GM12878 (cell line): ENCODE measurements at regions not wholly inside any gene's neighbourhood (a gene's known extent, or its start where the extent isn't known, plus 50 kb on each side); places are given as distances from the start of the nearest gene placed in this dataset.

Experiments used
- ATAC-seq: fragments of 200-7000 bp; cut with Tn5 transposase; 3 replicates; pipeline ENCODE4 v1.9.1; 2020; ENCODE audit warnings: mild to moderate bottlenecking, moderate library complexity
- BruUV-seq: library from RNA; stranded (reverse); fragments of 400-500 nt; replicated peaks from 2 replicates; lab custom pipeline; 2021; lab: Mats Ljungman, UMichigan
- CTCF ChIA-PET: fragments of 300-600 bp; sonication (Branson Sonifier 250); formaldehyde crosslinking; extraction: SDS; loops from one replicate; lab custom pipeline; 2021; ENCODE audit warnings: inconsistent platforms; lab: Yijun Ruan, JAX
- POLR2A ChIA-PET: fragments of 350-600 bp; formaldehyde crosslinking; extraction: SDS; loops from one replicate; lab custom pipeline; 2021; ENCODE audit warnings: inconsistent platforms; lab: Charles Lee
- RAD21 ChIA-PET: fragments of 300-600 bp; sonication (Branson Sonifier 250); formaldehyde crosslinking; loops from one replicate; lab custom pipeline; 2023; ENCODE audit warnings: antibody characterized with exemption; ENCODE audit not compliant: unreplicated experiment; lab: Charles Lee
- SMC1A ChIA-PET: fragments of 300-600 bp; sonication (Branson Sonifier 250); formaldehyde crosslinking; loops from one replicate; lab custom pipeline; 2023; ENCODE audit not compliant: unreplicated experiment, uncharacterized antibody; lab: Charles Lee
- DNase-seq: peaks from one replicate; pipeline ENCODE4 v3.0.0-alpha.2; 2011; ENCODE audit warnings: low read depth, low spot score
- FAIRE-seq: peaks from 3 replicates; lab custom pipeline; 2011; peaks lifted over from hg19 to GRCh38; lab: Jason Lieb, UNC
- H2AFZ ChIP-seq: 2 replicates; pipeline ENCODE4 v1.6.0; 2011; ENCODE audit warnings: low read depth, low read length, control low read depth; ENCODE audit not compliant: control insufficient read depth
- H3K27ac ChIP-seq: 2 replicates; pipeline ENCODE4 v1.5.1; 2011; ENCODE audit warnings: control low read depth; ENCODE audit not compliant: control insufficient read depth, insufficient read depth
- H3K27me3 ChIP-seq, 2 experiments: replicated peaks in 1 of 2; 2 replicates each; pipeline versions ENCODE4 v1.6.0 to v1.6.1; 2011; ENCODE audit warnings: low read length in 1 of 2; ENCODE audit not compliant: control insufficient read depth in 2 of 2, insufficient read depth in 2 of 2
- H3K36me3 ChIP-seq, 2 experiments: 2 replicates each; pipeline ENCODE4 v1.5.1; 2011; ENCODE audit warnings: low read length in 1 of 2; ENCODE audit not compliant: control insufficient read depth in 2 of 2, insufficient read depth in 2 of 2
- H3K4me1 ChIP-seq: 2 replicates; pipeline ENCODE4 v1.6.1; 2011; ENCODE audit warnings: mild to moderate bottlenecking, low read length, moderate library complexity, mixed read lengths; ENCODE audit not compliant: control insufficient read depth, insufficient read depth
- H3K4me2 ChIP-seq: 2 replicates; pipeline ENCODE4 v1.6.0; 2011; ENCODE audit warnings: control low read depth; ENCODE audit not compliant: control insufficient read depth, insufficient read depth
- H3K4me3 ChIP-seq: fragments of 200-600 bp; sonication (generic); 2 replicates; pipeline ENCODE4 v1.5.1; 2016
- H3K79me2 ChIP-seq: 2 replicates; pipeline ENCODE4 v1.6.0; 2011; ENCODE audit warnings: low read length; ENCODE audit not compliant: control insufficient read depth, insufficient read depth
- H3K9ac ChIP-seq: 2 replicates; pipeline ENCODE4 v1.8.0; 2011; ENCODE audit warnings: low read length, control low read depth, mixed read lengths; ENCODE audit not compliant: control insufficient read depth, insufficient read depth
- H3K9me3 ChIP-seq: replicated peaks from 3 replicates; pipeline ENCODE4 v1.5.1; 2011; ENCODE audit warnings: mild to moderate bottlenecking, low read length; ENCODE audit not compliant: control insufficient read depth, insufficient read depth
- H4K20me1 ChIP-seq: 2 replicates; pipeline ENCODE4 v1.6.0; 2011; ENCODE audit not compliant: control insufficient read depth, insufficient read depth
- BRCA1 ChIP-seq: IDR thresholded peaks from 2 replicates; pipeline ENCODE4 v1.6.1; 2011; ENCODE audit warnings: low read depth, low read length, improper control_type of control experiment
- MTA2 ChIP-seq: fragments of 450-650 bp; IDR thresholded peaks from 2 replicates; pipeline ENCODE4 v1.6.1; 2016; ENCODE audit warnings: low read depth, mild to moderate bottlenecking, moderate library complexity
- MTA3 ChIP-seq: IDR thresholded peaks from 2 replicates; pipeline ENCODE4 v1.6.1; 2012; ENCODE audit warnings: low read length, inconsistent platforms, borderline replicate concordance
- WGBS: methylation state at CpG from one replicate; pipeline ENCODE4 v1.1.6; 2016; ENCODE audit warnings: low lambda C conversion rate; ENCODE audit not compliant: insufficient replicate concordance, insufficient coverage; ENCODE audit errors: missing lambda C conversion rate; 5-methylcytosine and 5-hydroxymethylcytosine counted together
- in situ Hi-C: fragments of 300-500 bp; cut with MboI; formaldehyde crosslinking; loops from 9 replicates; pipeline ENCODE4 v1.14.3; 2018; ENCODE audit warnings: mixed read lengths
- intact Hi-C: fragments of 100-400 bp; cut with micrococcal nuclease; formaldehyde crosslinking; loops from one replicate; pipeline ENCODE4 v1.14.2; 2022; ENCODE audit not compliant: unreplicated experiment
- TF ChIP-seq, protein P1 (sequence below): fragments of 450-650 bp; IDR thresholded peaks from 2 replicates; pipeline ENCODE4 v1.6.1; 2016; ENCODE audit warnings: mild to moderate bottlenecking, moderate library complexity, borderline replicate concordance

DNA sequence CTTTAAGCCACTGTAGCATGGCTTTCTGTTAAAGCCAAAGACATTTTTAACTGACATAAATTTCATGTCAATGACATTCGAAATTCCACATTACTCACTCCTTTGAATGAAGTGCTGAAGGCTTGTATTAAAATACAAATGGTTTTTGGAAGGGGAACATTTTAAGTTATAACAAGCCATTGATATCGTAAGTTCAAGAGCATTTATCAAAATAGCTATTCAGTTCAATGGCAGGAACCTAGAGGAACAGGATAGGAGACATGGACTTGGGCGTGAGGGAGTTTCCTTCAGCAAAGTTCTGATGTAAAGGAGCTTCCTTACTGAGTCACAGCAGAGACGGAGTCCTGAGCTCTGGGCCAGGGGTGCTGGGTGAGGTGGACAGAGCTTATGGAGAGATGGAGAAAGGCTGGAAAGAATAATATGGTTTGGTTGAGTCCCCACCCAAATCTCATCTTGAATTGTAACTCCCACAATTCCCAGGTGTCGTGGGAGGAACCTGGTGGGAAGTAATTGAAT is 631.8 kb downstream of the BNC2 start:
- WGBS = 21% methylated on average over 5 of the region's 5 CpGs
- no peak for FAIRE-seq

More for the DNA sequence above, 631.8 kb downstream of the BNC2 start:
- POLR2A ChIA-PET = no interaction called here
- in situ Hi-C loops = no loop called here
- H3K4me2 ChIP-seq = no peak overlapping the region
- SMC1A ChIA-PET = no interaction called here
- RAD21 ChIA-PET = interaction anchor here (1.0 kb wide), 1 partner anchor 17 kb away, joined by 5 read pairs; no protein-coding TSS in a partner anchor
- no peak overlapping the region for H2AFZ ChIP-seq
- peaks cover 5% of the 10 kb centered on the region; the same call in 1 of the 3 replicates for H3K9me3 ChIP-seq
- no peaks in the 10 kb centered on the region for H3K27me3 ChIP-seq
- no peak for DNase-seq
- no peaks in the 10 kb centered on the region for H3K4me1 ChIP-seq
- no peaks in the 10 kb centered on the region for H3K79me2 ChIP-seq
- no peaks in the 10 kb centered on the region for H4K20me1 ChIP-seq
- no TSS peak for BruUV-seq
- intact Hi-C loops = no loop called here
- CTCF ChIA-PET = no interaction called here
- ATAC-seq = no peak
- no peak overlapping the region for H3K9ac ChIP-seq
- H3K4me3 ChIP-seq = no peak overlapping the region
- TF ChIP-seq BRCA1 (no peak), MTA2 (no peak), MTA3 (no peak)
- TF ChIP-seq, protein P1, sequence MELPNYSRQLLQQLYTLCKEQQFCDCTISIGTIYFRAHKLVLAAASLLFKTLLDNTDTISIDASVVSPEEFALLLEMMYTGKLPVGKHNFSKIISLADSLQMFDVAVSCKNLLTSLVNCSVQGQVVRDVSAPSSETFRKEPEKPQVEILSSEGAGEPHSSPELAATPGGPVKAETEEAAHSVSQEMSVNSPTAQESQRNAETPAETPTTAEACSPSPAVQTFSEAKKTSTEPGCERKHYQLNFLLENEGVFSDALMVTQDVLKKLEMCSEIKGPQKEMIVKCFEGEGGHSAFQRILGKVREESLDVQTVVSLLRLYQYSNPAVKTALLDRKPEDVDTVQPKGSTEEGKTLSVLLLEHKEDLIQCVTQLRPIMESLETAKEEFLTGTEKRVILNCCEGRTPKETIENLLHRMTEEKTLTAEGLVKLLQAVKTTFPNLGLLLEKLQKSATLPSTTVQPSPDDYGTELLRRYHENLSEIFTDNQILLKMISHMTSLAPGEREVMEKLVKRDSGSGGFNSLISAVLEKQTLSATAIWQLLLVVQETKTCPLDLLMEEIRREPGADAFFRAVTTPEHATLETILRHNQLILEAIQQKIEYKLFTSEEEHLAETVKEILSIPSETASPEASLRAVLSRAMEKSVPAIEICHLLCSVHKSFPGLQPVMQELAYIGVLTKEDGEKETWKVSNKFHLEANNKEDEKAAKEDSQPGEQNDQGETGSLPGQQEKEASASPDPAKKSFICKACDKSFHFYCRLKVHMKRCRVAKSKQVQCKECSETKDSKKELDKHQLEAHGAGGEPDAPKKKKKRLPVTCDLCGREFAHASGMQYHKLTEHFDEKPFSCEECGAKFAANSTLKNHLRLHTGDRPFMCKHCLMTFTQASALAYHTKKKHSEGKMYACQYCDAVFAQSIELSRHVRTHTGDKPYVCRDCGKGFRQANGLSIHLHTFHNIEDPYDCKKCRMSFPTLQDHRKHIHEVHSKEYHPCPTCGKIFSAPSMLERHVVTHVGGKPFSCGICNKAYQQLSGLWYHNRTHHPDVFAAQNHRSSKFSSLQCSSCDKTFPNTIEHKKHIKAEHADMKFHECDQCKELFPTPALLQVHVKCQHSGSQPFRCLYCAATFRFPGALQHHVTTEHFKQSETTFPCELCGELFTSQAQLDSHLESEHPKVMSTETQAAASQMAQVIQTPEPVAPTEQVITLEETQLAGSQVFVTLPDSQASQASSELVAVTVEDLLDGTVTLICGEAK = no peak
- TF ChIP-seq, all 136 proteins: peak for 0
- no peak overlapping the region for H3K27ac ChIP-seq
- no peaks in the 10 kb centered on the region for H3K36me3 ChIP-seq
